Panc1 (cell line): ENCODE measurements at regions not wholly inside any gene's neighbourhood (a gene's known extent, or its start where the extent isn't known, plus 50 kb on each side); places are given as distances from the start of the nearest gene placed in this dataset.

Source experiments
- ATAC-seq: fragments of 200-7000 bp; cut with Tn5 transposase; 2 replicates; pipeline ENCODE4 v1.9.1; 2020; ENCODE audit warnings: mild to moderate bottlenecking, moderate library complexity
- BruUV-seq: library from RNA; stranded (reverse); fragments of 400-500 nt; replicated peaks from 2 replicates; lab custom pipeline; 2021; lab: Mats Ljungman, UMichigan
- CTCF ChIA-PET: fragments of 300-600 bp; sonication (Branson Sonifier 250); formaldehyde crosslinking; loops from one replicate; lab custom pipeline; 2022; ENCODE audit warnings: antibody characterized with exemption; lab: Charles Lee
- POLR2A ChIA-PET: fragments of 300-600 bp; sonication (Branson Sonifier 250); formaldehyde crosslinking; loops from one replicate; lab custom pipeline; 2022; ENCODE audit warnings: antibody characterized with exemption; lab: Charles Lee
- DNase-seq: peaks from one replicate; pipeline ENCODE4 v3.0.0-alpha.2; 2010; ENCODE audit warnings: low read depth, low spot score
- H3K27ac ChIP-seq: 2 replicates; pipeline ENCODE4 v1.5.1; 2011; ENCODE audit warnings: mild to moderate bottlenecking, low read length, inconsistent platforms
- H3K27me3 ChIP-seq: fragments of 200-500 bp; sonication (Bioruptor generic); 2 replicates; pipeline ENCODE4 v1.6.0; 2014; ENCODE audit warnings: low read length, inconsistent platforms; ENCODE audit not compliant: control insufficient read depth, insufficient read depth
- H3K36me3 ChIP-seq: fragments of 200-500 bp; sonication (Bioruptor generic); 2 replicates; pipeline ENCODE4 v1.5.1; 2014; ENCODE audit warnings: inconsistent platforms, mild to moderate bottlenecking, low read length, moderate library complexity; ENCODE audit not compliant: control insufficient read depth, insufficient read depth
- H3K4me1 ChIP-seq: 2 replicates; pipeline ENCODE4 v1.5.1; 2011; ENCODE audit warnings: inconsistent platforms, mild to moderate bottlenecking, low read length, moderate library complexity; ENCODE audit not compliant: control insufficient read depth, insufficient read depth
- H3K4me3 ChIP-seq, 2 experiments: 2 replicates each; pipeline ENCODE4 v1.5.1; 2011 to 2012; ENCODE audit warnings: low read depth in 2 of 2, low read length in 2 of 2, mild to moderate bottlenecking in 2 of 2, inconsistent platforms in 1 of 2, moderate library complexity in 1 of 2
- H3K9me3 ChIP-seq: fragments of 200-500 bp; sonication (Bioruptor generic); 2 replicates; pipeline ENCODE4 v1.5.1; 2014; ENCODE audit warnings: low read depth, mild to moderate bottlenecking, inconsistent platforms, low read length, moderate library complexity; ENCODE audit not compliant: control insufficient read depth, insufficient read depth
- CTCF ChIP-seq: fragments of 450-650 bp; IDR thresholded peaks from 2 replicates; pipeline ENCODE4 v1.5.1; 2017; ENCODE audit warnings: mild to moderate bottlenecking
- POLR2AphosphoS5 ChIP-seq: IDR thresholded peaks from 2 replicates; pipeline ENCODE4 v1.6.1; 2012; ENCODE audit warnings: mild to moderate bottlenecking, low read depth, low read length, moderate library complexity
- REST ChIP-seq, 2 experiments: IDR thresholded peaks; 2 replicates each; pipeline ENCODE4 v1.6.1; 2011 to 2012; ENCODE audit warnings: low read depth in 2 of 2, control low read depth in 1 of 2, low read length in 1 of 2, mild to moderate bottlenecking in 1 of 2, moderate library complexity in 1 of 2; ENCODE audit not compliant: insufficient read depth in 1 of 2
- SIN3A ChIP-seq: IDR thresholded peaks from 2 replicates; pipeline ENCODE4 v1.6.1; 2012; ENCODE audit warnings: low read depth, mild to moderate bottlenecking, low read length, moderate library complexity, borderline replicate concordance; ENCODE audit not compliant: insufficient read depth
- TCF7L2 ChIP-seq: IDR thresholded peaks from 2 replicates; pipeline ENCODE4 v1.6.1; 2011; ENCODE audit warnings: mild to moderate bottlenecking, low read depth, low read length, inconsistent platforms
- in situ Hi-C: cut with HindIII; loops from 2 replicates; pipeline ENCODE4 v1.10.0; 2016; ENCODE audit warnings: low sequenced_read_pairs, low pct_unique_long_range_greater_than_20kb
- intact Hi-C: fragments of 100-400 bp; cut with micrococcal nuclease; formaldehyde crosslinking; loops from one replicate; pipeline ENCODE4 v1.10.0; 2022; ENCODE audit not compliant: unreplicated experiment

GRCh38 chr4:24013668-24014422 lies 124.0 kb upstream of the PPARGC1A start:
- H3K4me1 ChIP-seq: no peaks in the 10 kb centered on the region
- H3K27ac ChIP-seq: no peak overlapping the region
- no peaks in the 10 kb centered on the region for H3K36me3 ChIP-seq
- DNase-seq (no peak), ATAC-seq (no peak)
- POLR2A ChIA-PET: no interaction called here
- no TSS peak for BruUV-seq
- in situ Hi-C loops: no loop called here
- CTCF ChIA-PET: no interaction called here
- TF ChIP-seq TCF7L2 (no peak), CTCF (no peak), REST (IDR thresholded peaks at IDR 0.05; ENCODE audit: insufficient read depth in 1 of 2, low read depth in 2 of 2, low read length in 1 of 2) (no peak), POLR2AphosphoS5 (no peak), SIN3A (no peak)
- no peaks in the 10 kb centered on the region for H3K9me3 ChIP-seq
- no peaks in the 10 kb centered on the region for H3K27me3 ChIP-seq
- intact Hi-C loops: no loop called here
- no peak overlapping the region for H3K4me3 ChIP-seq

GRCh38 chr4:24010994-24011393 lies 121.1 kb upstream of the PPARGC1A start:
- ATAC-seq (no peak), DNase-seq (no peak)
- no peaks in the 10 kb centered on the region for H3K9me3 ChIP-seq
- no peak overlapping the region for H3K4me3 ChIP-seq
- H3K36me3 ChIP-seq: no peaks in the 10 kb centered on the region
- TF ChIP-seq SIN3A (no peak), CTCF (no peak), TCF7L2 (no peak), POLR2AphosphoS5 (no peak), REST (IDR thresholded peaks at IDR 0.05; ENCODE audit: insufficient read depth in 1 of 2, low read depth in 2 of 2, low read length in 1 of 2) (no peak)
- no peak overlapping the region for H3K27ac ChIP-seq
- ChIA-PET CTCF (no interaction called here), POLR2A (no interaction called here)
- H3K27me3 ChIP-seq: no peaks in the 10 kb centered on the region
- intact Hi-C loops (no loop called here), in situ Hi-C loops (no loop called here)
- H3K4me1 ChIP-seq: no peaks in the 10 kb centered on the region
- BruUV-seq: no TSS peak
